SK-N-SH (cell line): ENCODE measurements at regions not wholly inside any gene's neighbourhood (a gene's known extent, or its start where the extent isn't known, plus 50 kb on each side); places are given as distances from the start of the nearest gene placed in this dataset.

Experiments used
- CTCF ChIA-PET: fragments of 300-600, 350-600 bp; formaldehyde crosslinking; extraction: SDS; loops from one replicate; lab custom pipeline; 2021; lab: Yijun Ruan, JAX
- POLR2A ChIA-PET: fragments of 350-600 bp; sonication (Branson Sonifier 250); formaldehyde crosslinking; extraction: SDS; loops from one replicate; lab custom pipeline; 2020; ENCODE audit warnings: antibody characterized with exemption, inconsistent platforms; lab: Yijun Ruan, JAX
- DNase-seq: peaks from one replicate; pipeline ENCODE4 v3.0.0; 2012
- H2AFZ ChIP-seq: fragments of 200-600 bp; sonication (generic); 2 replicates; pipeline ENCODE4 v1.8.1; 2016; ENCODE audit warnings: antibody characterized with exemption, mild to moderate bottlenecking, low read depth
- H3F3A ChIP-seq: fragments of 200-600 bp; sonication (generic); replicated peaks from 2 replicates; pipeline ENCODE3; 2016; ENCODE audit warnings: antibody characterized with exemption, mild to moderate bottlenecking; ENCODE audit not compliant: insufficient read depth
- H3K27ac ChIP-seq, 2 experiments: fragments of 200-500 bp in 1 of 2; fragments of 200-600 bp in 1 of 2; sonication (Bioruptor generic) in 1 of 2; sonication (generic), shearing (Covaris generic) in 1 of 2; 2 replicates each; pipeline versions ENCODE4 v1.5.1 to v1.6.1; 2014 to 2016; ENCODE audit warnings: low read depth in 2 of 2, inconsistent platforms in 1 of 2, low read length in 1 of 2, mild to moderate bottlenecking in 1 of 2, mixed read lengths in 1 of 2
- H3K27me3 ChIP-seq: fragments of 200-600 bp; sonication (generic), shearing (Covaris generic); 2 replicates; pipeline ENCODE4 v1.6.1; 2016; ENCODE audit warnings: mixed run types; ENCODE audit not compliant: insufficient read depth
- H3K36me3 ChIP-seq, 2 experiments: fragments of 200-500 bp in 1 of 2; fragments of 200-600 bp in 1 of 2; sonication (Bioruptor generic) in 1 of 2; sonication (generic) in 1 of 2; replicated peaks in 1 of 2; 2 replicates each; pipeline versions ENCODE3 to v1.5.1; 2014 to 2016; ENCODE audit warnings: low read length in 1 of 2, mild to moderate bottlenecking in 1 of 2; ENCODE audit not compliant: insufficient read depth in 2 of 2, control insufficient read depth in 1 of 2
- H3K4me1 ChIP-seq, 2 experiments: fragments of 200-500 bp in 1 of 2; fragments of 200-600 bp in 1 of 2; sonication (Bioruptor generic) in 1 of 2; sonication (generic), shearing (Covaris generic) in 1 of 2; 2 replicates each; pipeline versions ENCODE4 v1.5.1 to v1.6.1; 2014 to 2016; ENCODE audit warnings: low read depth in 1 of 2, low read length in 1 of 2, mixed run types in 1 of 2; ENCODE audit not compliant: insufficient read depth in 2 of 2, control insufficient read depth in 1 of 2
- H3K4me2 ChIP-seq: fragments of 200-600 bp; sonication (generic), shearing (Covaris generic); 2 replicates; pipeline ENCODE4 v1.6.1; 2017; ENCODE audit warnings: mixed run types
- H3K4me3 ChIP-seq, 2 experiments: fragments of 200-500 bp in 1 of 2; fragments of 200-600 bp in 1 of 2; sonication (Bioruptor generic) in 1 of 2; sonication (generic), shearing (Covaris generic) in 1 of 2; 2 replicates each; pipeline versions ENCODE4 v1.5.1 to v1.8.1; 2014 to 2016; ENCODE audit warnings: low read depth in 2 of 2, inconsistent platforms in 1 of 2, low read length in 1 of 2, mild to moderate bottlenecking in 1 of 2, mixed read lengths in 1 of 2, moderate library complexity in 1 of 2
- H3K79me2 ChIP-seq: fragments of 200-600 bp; sonication (generic); 2 replicates; pipeline ENCODE4 v1.8.1; 2017; ENCODE audit warnings: mild to moderate bottlenecking; ENCODE audit not compliant: insufficient read depth
- H3K9ac ChIP-seq: fragments of 200-600 bp; sonication (generic); 2 replicates; pipeline ENCODE4 v1.6.1; 2017; ENCODE audit warnings: mixed run types
- H3K9me2 ChIP-seq: fragments of 200-600 bp; sonication (generic); 2 replicates; pipeline ENCODE4 v1.6.1; 2017; ENCODE audit warnings: mixed run types
- H3K9me3 ChIP-seq: fragments of 200-600 bp; sonication (generic); 2 replicates; pipeline ENCODE4 v1.6.1; 2017; ENCODE audit warnings: mixed run types, mild to moderate bottlenecking, moderate library complexity
- H4K20me1 ChIP-seq: fragments of 200-600 bp; sonication (generic); 2 replicates; pipeline ENCODE4 v1.6.1; 2017; ENCODE audit warnings: mild to moderate bottlenecking, mixed run types; ENCODE audit not compliant: insufficient read depth
- CHD2 ChIP-seq: fragments of 150-350 bp; IDR thresholded peaks from 2 replicates; pipeline ENCODE4 v1.6.1; 2018; ENCODE audit warnings: low read length; ENCODE audit not compliant: partially characterized antibody
- EZH2phosphoT487 ChIP-seq: fragments of 200-600 bp; sonication (generic); IDR thresholded peaks from 2 replicates; pipeline ENCODE4 v1.6.1; 2017; ENCODE audit warnings: low read depth, mixed run types, mild to moderate bottlenecking, antibody characterized with exemption, moderate library complexity, borderline replicate concordance
- FOSL2 ChIP-seq: IDR thresholded peaks from 2 replicates; pipeline ENCODE4 v1.4.0; 2012; ENCODE audit warnings: low read depth, mild to moderate bottlenecking, moderate library complexity, borderline replicate concordance
- FOXJ3 ChIP-seq: sonication (generic); formaldehyde crosslinking; IDR thresholded peaks from 2 replicates; pipeline ENCODE4 v1.5.1; 2020; ENCODE audit warnings: mild to moderate bottlenecking, missing genetic modification reagents
- FOXM1 ChIP-seq: IDR thresholded peaks from 2 replicates; pipeline ENCODE4 v1.4.0; 2012; ENCODE audit warnings: low read depth, mild to moderate bottlenecking
- GABPA ChIP-seq: IDR thresholded peaks from 2 replicates; pipeline ENCODE4 v1.4.0; 2012; ENCODE audit warnings: low read depth, mild to moderate bottlenecking
- MXI1 ChIP-seq: IDR thresholded peaks from 2 replicates; pipeline ENCODE4 v1.6.1; 2012; ENCODE audit warnings: mild to moderate bottlenecking, low read depth, low read length, improper control_type of control experiment
- NFIC ChIP-seq: IDR thresholded peaks from 2 replicates; pipeline ENCODE4 v1.4.0; 2012; ENCODE audit warnings: borderline replicate concordance
- POLR2AphosphoS5 ChIP-seq: IDR thresholded peaks from 2 replicates; pipeline ENCODE4 v1.6.1; 2012; ENCODE audit warnings: low read depth, low read length
- RAD21 ChIP-seq: IDR thresholded peaks from 2 replicates; pipeline ENCODE4 v1.6.1; 2012; ENCODE audit warnings: mild to moderate bottlenecking, low read length
- RFX5 ChIP-seq: IDR thresholded peaks from 2 replicates; pipeline ENCODE4 v1.6.1; 2012; ENCODE audit warnings: mild to moderate bottlenecking, improper control_type of control experiment, low read length
- SIN3A ChIP-seq: IDR thresholded peaks from 2 replicates; pipeline ENCODE4 v1.6.1; 2012; ENCODE audit warnings: low read depth, mild to moderate bottlenecking, low read length, moderate library complexity, borderline replicate concordance
- SMC3 ChIP-seq: IDR thresholded peaks from 2 replicates; pipeline ENCODE4 v1.6.1; 2012; ENCODE audit warnings: low read depth, low read length, improper control_type of control experiment
- TCF12 ChIP-seq: IDR thresholded peaks from 2 replicates; pipeline ENCODE4 v1.4.0; 2012
- WGBS: methylation state at CpG from one replicate; pipeline ENCODE4 v1.1.6; 2017; ENCODE audit warnings: low lambda C conversion rate; 5-methylcytosine and 5-hydroxymethylcytosine counted together
- TF ChIP-seq, protein P1 (sequence below): fragments of 150-350 bp; IDR thresholded peaks from 2 replicates; pipeline ENCODE4 v1.6.1; 2016; ENCODE audit warnings: mild to moderate bottlenecking, low read depth, low read length
- TF ChIP-seq, protein P2 (sequence below): fragments of 200-600 bp; sonication (generic); IDR thresholded peaks from 2 replicates; pipeline ENCODE4 v1.6.1; 2017; ENCODE audit warnings: antibody characterized with exemption, mild to moderate bottlenecking, moderate library complexity
- TF ChIP-seq, protein P3 (sequence below): IDR thresholded peaks from 2 replicates; pipeline ENCODE4 v1.4.0; 2012; ENCODE audit warnings: low read depth
- TF ChIP-seq, protein P4 (sequence below): fragments of 150-350 bp; IDR thresholded peaks from 2 replicates; pipeline ENCODE4 v1.6.1; 2017; ENCODE audit warnings: antibody characterized with exemption, low read length, low read depth, borderline replicate concordance
- TF ChIP-seq, protein P5 (sequence below): IDR thresholded peaks from 2 replicates; pipeline ENCODE4; 2012
- TF ChIP-seq, protein P6 (sequence below): IDR thresholded peaks from 2 replicates; pipeline ENCODE4 v1.6.1; 2012; ENCODE audit warnings: mild to moderate bottlenecking, low read depth, low read length, moderate library complexity

DNA sequence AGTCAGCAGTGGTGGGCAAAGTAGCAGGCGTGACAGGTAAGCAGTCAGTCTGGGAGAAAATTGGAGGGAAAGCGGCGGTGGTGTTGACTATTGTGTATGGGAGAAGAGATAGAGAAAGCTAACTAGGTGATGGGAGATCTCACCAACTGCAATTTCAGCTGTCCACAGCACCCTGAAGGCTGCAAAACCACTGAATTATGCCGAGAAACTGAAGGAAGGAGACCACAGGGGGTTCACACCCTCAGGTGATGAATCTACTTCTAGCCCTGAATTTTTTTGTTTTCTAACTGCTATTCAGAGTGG is 631.5 kb downstream of the UQCRFS1 start (continued):
- TF ChIP-seq SMC3, result no peak
- TF ChIP-seq, protein P1, sequence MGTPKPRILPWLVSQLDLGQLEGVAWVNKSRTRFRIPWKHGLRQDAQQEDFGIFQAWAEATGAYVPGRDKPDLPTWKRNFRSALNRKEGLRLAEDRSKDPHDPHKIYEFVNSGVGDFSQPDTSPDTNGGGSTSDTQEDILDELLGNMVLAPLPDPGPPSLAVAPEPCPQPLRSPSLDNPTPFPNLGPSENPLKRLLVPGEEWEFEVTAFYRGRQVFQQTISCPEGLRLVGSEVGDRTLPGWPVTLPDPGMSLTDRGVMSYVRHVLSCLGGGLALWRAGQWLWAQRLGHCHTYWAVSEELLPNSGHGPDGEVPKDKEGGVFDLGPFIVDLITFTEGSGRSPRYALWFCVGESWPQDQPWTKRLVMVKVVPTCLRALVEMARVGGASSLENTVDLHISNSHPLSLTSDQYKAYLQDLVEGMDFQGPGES, result no peak
- TF ChIP-seq CHD2, result no peak
- no peak for TF ChIP-seq TCF12
- TF ChIP-seq EZH2phosphoT487, result no peak
- no peak for TF ChIP-seq RAD21
- TF ChIP-seq, protein P2, sequence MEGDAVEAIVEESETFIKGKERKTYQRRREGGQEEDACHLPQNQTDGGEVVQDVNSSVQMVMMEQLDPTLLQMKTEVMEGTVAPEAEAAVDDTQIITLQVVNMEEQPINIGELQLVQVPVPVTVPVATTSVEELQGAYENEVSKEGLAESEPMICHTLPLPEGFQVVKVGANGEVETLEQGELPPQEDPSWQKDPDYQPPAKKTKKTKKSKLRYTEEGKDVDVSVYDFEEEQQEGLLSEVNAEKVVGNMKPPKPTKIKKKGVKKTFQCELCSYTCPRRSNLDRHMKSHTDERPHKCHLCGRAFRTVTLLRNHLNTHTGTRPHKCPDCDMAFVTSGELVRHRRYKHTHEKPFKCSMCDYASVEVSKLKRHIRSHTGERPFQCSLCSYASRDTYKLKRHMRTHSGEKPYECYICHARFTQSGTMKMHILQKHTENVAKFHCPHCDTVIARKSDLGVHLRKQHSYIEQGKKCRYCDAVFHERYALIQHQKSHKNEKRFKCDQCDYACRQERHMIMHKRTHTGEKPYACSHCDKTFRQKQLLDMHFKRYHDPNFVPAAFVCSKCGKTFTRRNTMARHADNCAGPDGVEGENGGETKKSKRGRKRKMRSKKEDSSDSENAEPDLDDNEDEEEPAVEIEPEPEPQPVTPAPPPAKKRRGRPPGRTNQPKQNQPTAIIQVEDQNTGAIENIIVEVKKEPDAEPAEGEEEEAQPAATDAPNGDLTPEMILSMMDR, result no peak

DNA sequence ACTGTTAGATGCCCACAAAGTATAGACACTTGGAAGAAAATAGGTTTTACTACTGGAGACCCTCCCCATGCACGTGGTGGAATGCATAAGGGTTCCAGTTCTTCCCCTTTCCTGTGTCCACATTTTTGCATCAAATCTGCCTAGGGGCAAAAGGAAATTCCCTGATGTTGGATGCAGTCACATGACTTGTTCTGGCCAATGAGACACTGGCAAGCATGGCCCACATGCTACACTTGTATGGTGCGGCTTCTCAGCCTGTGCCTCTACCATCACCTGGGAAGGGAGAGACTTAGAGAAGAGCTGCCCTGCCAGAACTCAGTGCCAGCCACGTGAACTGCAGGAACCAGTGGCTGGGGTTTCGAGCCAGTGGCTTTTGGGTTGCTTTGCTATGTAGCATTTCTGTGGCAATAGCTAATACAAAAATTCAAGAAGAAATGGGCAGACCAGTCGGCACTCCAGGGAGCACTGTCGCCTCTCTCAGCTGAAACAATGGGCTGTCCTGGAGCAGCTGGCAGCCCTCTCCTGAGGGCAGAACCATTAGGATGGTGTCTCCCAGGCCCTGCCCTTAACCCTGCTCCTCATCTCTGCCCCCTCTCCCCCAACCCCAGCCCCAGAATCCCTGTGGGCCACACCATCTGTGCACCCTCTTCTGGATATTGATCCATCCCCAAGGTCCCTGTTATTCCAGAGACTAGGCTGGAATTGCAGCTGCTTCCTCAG is 634.0 kb downstream of the UQCRFS1 start:
- TF ChIP-seq MXI1, result no peak
- TF ChIP-seq, protein P3, sequence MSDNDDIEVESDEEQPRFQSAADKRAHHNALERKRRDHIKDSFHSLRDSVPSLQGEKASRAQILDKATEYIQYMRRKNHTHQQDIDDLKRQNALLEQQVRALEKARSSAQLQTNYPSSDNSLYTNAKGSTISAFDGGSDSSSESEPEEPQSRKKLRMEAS, result no peak
- TF ChIP-seq, protein P4, sequence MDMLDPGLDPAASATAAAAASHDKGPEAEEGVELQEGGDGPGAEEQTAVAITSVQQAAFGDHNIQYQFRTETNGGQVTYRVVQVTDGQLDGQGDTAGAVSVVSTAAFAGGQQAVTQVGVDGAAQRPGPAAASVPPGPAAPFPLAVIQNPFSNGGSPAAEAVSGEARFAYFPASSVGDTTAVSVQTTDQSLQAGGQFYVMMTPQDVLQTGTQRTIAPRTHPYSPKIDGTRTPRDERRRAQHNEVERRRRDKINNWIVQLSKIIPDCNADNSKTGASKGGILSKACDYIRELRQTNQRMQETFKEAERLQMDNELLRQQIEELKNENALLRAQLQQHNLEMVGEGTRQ, result no peak
- no peak for TF ChIP-seq POLR2AphosphoS5
- no peak for TF ChIP-seq SMC3
- TF ChIP-seq SIN3A, result no peak
- TF ChIP-seq GABPA, result no peak
- no peak for TF ChIP-seq FOSL2
- TF ChIP-seq, protein P5, sequence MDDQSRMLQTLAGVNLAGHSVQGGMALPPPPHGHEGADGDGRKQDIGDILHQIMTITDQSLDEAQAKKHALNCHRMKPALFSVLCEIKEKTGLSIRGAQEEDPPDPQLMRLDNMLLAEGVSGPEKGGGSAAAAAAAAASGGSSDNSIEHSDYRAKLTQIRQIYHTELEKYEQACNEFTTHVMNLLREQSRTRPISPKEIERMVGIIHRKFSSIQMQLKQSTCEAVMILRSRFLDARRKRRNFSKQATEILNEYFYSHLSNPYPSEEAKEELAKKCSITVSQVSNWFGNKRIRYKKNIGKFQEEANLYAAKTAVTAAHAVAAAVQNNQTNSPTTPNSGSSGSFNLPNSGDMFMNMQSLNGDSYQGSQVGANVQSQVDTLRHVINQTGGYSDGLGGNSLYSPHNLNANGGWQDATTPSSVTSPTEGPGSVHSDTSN, result no peak
- no peak for TF ChIP-seq NFIC
- TF ChIP-seq FOXJ3 (CRISPR knock-in tag), result no peak
- TF ChIP-seq, protein P6, sequence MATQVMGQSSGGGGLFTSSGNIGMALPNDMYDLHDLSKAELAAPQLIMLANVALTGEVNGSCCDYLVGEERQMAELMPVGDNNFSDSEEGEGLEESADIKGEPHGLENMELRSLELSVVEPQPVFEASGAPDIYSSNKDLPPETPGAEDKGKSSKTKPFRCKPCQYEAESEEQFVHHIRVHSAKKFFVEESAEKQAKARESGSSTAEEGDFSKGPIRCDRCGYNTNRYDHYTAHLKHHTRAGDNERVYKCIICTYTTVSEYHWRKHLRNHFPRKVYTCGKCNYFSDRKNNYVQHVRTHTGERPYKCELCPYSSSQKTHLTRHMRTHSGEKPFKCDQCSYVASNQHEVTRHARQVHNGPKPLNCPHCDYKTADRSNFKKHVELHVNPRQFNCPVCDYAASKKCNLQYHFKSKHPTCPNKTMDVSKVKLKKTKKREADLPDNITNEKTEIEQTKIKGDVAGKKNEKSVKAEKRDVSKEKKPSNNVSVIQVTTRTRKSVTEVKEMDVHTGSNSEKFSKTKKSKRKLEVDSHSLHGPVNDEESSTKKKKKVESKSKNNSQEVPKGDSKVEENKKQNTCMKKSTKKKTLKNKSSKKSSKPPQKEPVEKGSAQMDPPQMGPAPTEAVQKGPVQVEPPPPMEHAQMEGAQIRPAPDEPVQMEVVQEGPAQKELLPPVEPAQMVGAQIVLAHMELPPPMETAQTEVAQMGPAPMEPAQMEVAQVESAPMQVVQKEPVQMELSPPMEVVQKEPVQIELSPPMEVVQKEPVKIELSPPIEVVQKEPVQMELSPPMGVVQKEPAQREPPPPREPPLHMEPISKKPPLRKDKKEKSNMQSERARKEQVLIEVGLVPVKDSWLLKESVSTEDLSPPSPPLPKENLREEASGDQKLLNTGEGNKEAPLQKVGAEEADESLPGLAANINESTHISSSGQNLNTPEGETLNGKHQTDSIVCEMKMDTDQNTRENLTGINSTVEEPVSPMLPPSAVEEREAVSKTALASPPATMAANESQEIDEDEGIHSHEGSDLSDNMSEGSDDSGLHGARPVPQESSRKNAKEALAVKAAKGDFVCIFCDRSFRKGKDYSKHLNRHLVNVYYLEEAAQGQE, result no peak
- TF ChIP-seq RFX5, result no peak
- TF ChIP-seq, protein P2, result no peak
- no peak for TF ChIP-seq CHD2
- TF ChIP-seq FOXM1, result no peak
- CTCF ChIA-PET, result no interaction called here

More for the DNA sequence above, 634.0 kb downstream of the UQCRFS1 start:
- no peaks in the 10 kb centered on the region for H3K9me2 ChIP-seq
- H3K27ac ChIP-seq, result no peak overlapping the region
- no peaks in the 10 kb centered on the region for H3F3A ChIP-seq
- H3K4me2 ChIP-seq, result no peak overlapping the region
- DNase-seq, result no peak
- H3K4me3 ChIP-seq, result no peak overlapping the region
- H3K79me2 ChIP-seq, result no peaks in the 10 kb centered on the region
- no peaks in the 10 kb centered on the region; the same call in 1 of the 2 replicates for H3K27me3 ChIP-seq
- POLR2A ChIA-PET, result no interaction called here
- H3K9me3 ChIP-seq, result no peaks in the 10 kb centered on the region
- H4K20me1 ChIP-seq, result no peaks in the 10 kb centered on the region
- no peak overlapping the region for H2AFZ ChIP-seq
- 9% methylated on average over 6 of the region's 6 CpGs for WGBS
- no peak overlapping the region for H3K9ac ChIP-seq
- no peaks in the 10 kb centered on the region for H3K36me3 ChIP-seq
- no peaks in the 10 kb centered on the region for H3K4me1 ChIP-seq
